HG02981 (cell line): ENCODE measurements at regions not wholly inside any gene's neighbourhood (a gene's known extent, or its start where the extent isn't known, plus 50 kb on each side); places are given as distances from the start of the nearest gene placed in this dataset.
"Not testable (repeated sequence)": the region's sequence is repeated elsewhere in the genome, so short reads cannot be mapped to it uniquely, and the experiment has no call there.

ENCODE experiments used
- ATAC-seq: cut with Tn5 transposase; IDR thresholded peaks from one replicate; pipeline ENCODE4 v1.9.1; 2021; ENCODE audit warnings: mild to moderate bottlenecking, moderate library complexity; ENCODE audit not compliant: unreplicated experiment

DNA sequence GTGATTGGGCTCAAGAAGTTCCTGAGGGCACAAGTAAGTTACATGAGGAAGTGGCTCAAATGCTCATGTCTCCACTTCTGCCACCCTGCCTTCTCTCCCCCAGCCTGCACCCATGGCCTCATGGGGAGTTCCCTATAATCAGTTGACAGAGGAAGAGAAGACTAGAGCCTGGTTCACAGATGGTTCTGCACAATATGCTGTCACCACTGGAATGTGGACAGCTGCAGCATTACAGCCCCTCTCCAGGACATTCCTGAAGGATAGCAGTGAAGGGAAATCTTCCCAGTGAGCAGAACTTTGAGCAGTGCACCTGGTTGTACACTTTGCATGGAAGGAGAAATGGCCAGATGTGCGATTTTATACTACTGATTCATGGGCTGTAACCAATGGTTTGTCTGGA is 352.3 kb downstream of the C12orf75 start:
- ATAC-seq, result not testable (repeated sequence)

GRCh38 chr12:105683836-105684235 is 353.3 kb downstream of the C12orf75 start:
- not testable (repeated sequence) for ATAC-seq

DNA sequence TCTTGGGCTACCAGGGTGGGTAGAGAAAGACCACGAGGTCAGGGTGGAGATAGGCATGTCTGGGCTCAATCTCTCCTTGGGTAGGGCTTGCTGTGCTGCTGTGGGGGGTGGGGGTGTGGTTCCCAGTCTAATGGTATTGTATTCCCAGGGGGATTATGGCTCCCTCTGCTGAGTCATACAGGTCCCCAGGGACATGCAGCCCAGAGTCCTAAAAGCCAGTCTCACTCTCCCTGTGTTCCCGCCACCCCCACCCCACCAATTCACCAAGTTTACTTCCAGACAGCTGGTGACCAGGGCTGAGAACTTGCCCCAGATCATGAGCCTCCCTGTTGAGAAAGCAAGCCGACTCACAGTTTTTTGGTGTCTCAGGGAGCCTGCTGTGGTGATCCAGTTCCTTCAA is 367.6 kb downstream of the C12orf75 start:
- ATAC-seq, result no peak

GRCh38 chr12:105699209-105699608 is 368.7 kb downstream of the C12orf75 start:
- ATAC-seq, result no peak

DNA sequence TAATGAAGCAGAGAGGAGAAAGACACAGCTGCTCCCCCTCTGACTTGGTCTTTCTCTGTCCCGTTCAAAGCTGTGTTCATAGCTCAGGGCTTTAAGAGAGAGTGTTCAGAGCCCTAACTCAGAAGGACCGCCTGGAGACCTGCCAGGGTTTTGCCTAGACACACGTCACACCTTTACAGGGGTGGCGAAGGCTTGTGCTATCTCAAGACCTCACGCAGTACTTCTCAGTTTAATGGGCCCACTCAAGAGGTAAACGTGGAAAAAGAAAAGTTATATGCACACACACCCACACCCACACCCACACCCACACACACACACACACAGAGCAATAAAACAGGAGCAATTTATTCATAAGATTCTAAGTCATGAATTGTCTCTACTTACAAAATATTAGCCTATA is 374.3 kb downstream of the C12orf75 start:
- no peak for ATAC-seq

GRCh38 chr12:105705235-105705634 is 374.7 kb downstream of the C12orf75 start:
- ATAC-seq, result no peak

DNA sequence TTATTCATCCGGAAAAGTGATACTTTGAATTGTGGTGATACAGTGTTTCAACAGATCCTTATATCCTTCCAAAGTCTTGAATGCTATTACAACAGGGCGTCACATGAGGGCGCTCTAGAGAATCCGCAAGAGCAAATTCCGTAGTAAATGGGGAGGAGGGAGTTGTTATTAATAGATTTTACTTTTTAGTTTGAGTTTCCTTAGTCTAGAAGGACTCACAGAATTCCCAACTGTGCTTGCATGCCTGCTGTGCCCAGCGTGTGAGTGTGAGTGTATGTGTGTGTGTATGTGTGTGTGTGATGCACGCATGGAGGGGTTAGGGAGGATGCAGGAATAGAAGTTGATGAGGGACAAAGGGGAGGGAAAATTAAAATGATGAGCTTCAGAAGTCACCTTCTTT is 375.3 kb downstream of the C12orf75 start:
- ATAC-seq, result no peak

GRCh38 chr12:105706321-105706972 is 376.0 kb downstream of the C12orf75 start:
- ATAC-seq, result no peak

DNA sequence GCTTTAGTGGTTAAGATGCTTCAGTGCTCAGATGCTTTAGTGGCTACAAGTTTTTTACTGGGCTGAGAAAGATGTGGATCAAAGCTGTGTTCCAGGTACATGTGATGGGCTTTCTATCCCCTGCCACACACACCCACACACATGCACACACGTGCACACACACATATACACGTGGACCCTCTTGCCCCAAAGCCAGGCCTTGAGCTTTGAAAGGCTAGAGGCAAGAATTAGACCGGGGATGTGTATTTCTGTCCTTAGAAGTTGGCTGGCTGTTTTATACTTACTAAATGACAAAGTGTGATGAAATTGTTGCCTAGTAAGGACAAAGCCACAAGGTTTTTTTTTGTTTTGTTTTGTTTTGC is 376.5 kb downstream of the C12orf75 start:
- ATAC-seq, result no peak

DNA sequence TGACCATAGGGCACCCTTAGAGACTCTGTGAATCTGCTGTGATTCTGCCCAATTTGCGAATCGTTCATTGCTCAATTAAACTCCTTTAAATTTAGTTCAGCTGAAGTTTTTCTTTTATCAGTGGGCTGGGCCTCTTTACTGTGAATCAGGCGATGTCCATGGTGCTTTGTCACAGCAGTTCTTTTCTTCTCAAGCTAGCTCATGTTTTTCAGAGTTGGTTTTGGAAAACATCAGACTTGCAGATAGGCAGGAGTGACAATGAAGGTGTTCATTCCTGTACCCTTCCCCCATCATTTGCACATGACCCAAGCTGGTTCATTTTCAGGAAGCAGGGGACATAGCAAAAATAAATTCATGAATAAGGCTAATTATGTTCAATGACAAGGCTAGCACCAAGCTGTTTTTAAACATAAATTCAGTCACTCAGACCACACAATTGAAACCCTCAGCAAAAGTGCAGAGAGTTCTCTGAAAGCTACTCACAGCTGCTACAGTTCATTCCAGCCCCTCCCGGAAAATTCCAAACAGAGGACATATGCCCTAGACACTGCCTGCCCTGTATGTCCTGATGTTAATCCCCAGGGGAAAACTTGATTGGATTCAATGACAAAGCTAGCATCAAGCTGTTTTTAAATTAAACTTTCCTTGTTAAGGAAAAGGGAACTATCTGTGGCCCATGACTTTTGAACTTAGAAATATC is 383.3 kb downstream of the C12orf75 start:
- ATAC-seq, result no peak

GRCh38 chr12:105716621-105717020 is 386.1 kb downstream of the C12orf75 start:
- ATAC-seq, result no peak

DNA sequence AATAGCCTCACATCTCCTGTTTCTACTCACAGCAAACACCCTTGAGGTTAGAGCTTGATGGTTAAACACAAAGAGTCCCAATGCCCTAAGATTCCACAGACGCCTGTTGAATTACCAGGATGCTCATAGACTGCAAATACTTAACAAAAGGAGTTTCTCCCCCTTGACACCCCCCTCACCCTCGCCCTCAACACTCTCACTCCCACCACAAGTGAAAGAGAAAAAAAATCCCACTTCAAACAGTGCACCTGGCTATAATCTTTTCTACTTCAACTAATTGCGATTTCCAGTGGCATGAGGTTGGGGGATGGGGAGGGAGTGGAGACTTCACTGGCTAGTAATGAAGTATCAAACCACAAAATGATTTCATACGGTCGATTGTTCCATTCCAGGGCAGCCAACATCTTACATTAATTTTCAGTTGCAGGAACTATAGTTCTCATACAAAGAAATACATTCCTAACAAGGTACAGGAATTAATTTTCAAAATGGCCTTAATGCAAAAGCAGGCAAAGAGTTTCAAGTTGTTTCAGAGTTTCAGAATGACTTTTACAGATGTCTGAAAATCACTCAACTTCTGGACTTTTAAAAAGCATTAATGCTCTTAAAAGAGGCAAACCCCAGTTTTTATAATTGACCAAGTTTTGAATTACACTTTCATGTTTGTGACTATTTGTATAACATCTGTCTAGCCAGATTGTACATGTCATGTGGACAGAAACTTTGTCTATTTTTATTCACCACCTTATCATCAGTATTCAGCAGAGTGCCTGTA is 390.7 kb downstream of the C12orf75 start:
- ATAC-seq, result peak; percentile 60

DNA sequence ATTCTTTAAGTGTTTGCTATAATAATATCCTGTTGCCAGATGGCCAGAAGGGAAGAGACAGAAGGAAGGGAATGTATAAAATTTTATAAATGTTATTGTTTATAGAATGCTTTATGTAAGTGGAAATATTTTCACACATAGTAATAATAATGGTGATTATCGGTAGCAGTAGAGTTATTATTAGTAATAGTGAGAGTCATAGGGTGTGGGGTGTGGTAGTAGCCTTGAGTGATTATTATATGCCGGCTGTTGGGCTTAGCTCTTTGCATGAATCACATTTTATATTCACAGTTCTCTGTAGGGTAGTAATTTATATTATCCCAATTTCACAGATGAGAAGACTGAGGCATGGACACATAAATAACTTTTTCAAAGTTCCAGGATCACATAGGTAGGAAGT is 391.4 kb downstream of the C12orf75 start:
- ATAC-seq, result peak; percentile 38

DNA sequence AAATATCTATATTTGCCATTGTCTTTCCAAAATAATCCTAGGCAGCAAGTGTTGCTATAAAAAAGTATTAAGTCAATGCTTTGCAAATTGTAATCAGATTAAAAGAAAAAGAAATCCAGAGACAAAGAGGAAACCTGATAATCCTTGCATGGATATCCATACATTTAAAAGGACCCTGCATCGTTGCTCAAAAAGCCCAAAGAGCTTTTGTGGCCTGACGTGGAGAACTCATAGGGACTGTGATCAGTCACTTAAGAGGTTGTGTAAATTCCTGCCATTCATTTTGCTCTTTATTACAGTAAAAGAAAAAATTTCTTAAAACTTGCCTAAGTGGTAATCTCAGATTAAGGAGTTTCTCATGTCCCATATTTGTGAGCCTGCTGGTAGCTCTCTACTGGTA is 392.6 kb downstream of the C12orf75 start:
- ATAC-seq, result no peak

DNA sequence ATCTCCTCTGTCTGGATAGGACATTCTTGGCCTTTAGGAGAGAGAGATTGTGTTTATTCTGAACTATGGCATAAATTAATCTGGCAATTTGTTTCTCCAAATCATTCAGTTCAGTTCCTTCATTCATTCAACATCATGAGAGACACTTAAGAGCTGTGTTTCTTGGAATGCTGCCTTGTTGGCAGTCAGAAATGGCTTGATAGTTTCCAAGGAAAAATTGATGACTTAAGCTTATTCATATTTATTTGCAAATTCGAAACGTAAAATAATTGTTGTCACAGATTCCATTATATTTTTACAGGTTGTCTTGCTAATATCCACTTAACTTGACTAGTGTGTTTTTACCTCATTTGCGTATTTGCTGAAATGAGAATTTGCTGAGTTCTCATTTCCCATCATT is 393.0 kb downstream of the C12orf75 start:
- no peak for ATAC-seq

- ATAC-seq, result no peak
These were observed 394.1 kb downstream of the C12orf75 start for GRCh38 chr12:105724641-105725040.

GRCh38 chr12:105725054-105725453 is 394.6 kb downstream of the C12orf75 start:
- ATAC-seq, result no peak

GRCh38 chr12:105729181-105729771 is 398.8 kb downstream of the C12orf75 start:
- ATAC-seq, result no peak

DNA sequence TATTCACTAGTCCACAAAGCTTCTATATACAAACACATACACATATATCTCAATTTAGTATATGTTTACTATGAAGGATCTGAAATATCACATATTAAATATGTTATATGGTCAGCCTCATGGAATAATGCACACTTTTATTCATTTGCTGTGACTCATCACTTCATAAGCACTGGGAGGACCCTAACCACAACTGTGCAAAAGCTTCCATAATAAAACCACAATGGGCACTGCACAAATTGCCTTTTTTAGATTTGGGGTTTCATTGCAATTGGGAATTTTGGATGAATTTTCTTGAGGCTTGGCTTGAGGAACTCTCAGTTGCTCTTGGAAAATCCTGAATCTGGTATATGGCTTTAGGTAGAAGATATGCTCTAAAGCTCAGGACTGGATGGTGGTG is 399.4 kb downstream of the C12orf75 start:
- ATAC-seq, result no peak

GRCh38 chr12:105733579-105733978 is 403.1 kb downstream of the C12orf75 start:
- no peak for ATAC-seq

- no peak for ATAC-seq
These were observed 402.3 kb downstream of the NUAK1 start for GRCh38 chr12:105736498-105736897.

DNA sequence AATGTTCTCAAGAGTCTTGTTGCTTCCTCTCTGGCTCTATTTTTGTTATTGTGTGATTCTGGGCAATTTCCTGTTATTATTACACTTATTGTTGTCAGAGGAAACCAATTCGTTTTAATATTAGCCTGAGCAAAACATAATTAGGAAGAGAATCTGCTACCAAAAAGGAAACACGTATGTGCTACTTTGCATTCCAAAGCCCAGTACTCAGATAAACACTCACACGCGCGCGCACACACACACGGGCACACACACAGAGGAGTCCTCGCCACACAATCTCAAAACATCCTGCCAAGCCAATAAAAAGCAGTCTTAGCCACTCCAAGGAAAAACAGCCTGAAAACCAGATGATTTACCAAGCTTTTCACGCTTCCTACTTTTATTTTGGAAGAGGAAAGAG is 400.7 kb downstream of the NUAK1 start:
- no peak for ATAC-seq
